Heart left ventricle (tissue), 16 donors: ENCODE measurements at regions not wholly inside any gene's neighbourhood (a gene's known extent, or its start where the extent isn't known, plus 50 kb on each side); places are given as distances from the start of the nearest gene placed in this dataset.

Experiments used
- ATAC-seq, 4 donors: fragments of 200-7000 bp; cut with Tn5 transposase; one replicate each; pipeline ENCODE4 v1.9.1; 2020 to 2022; ENCODE audit warnings: moderate library complexity in 4 of 4, mild to moderate bottlenecking in 3 of 4, moderate number of reproducible peaks in 1 of 4
- DNase-seq, 5 donors: peaks; one replicate each; pipeline ENCODE4 v3.0.0-alpha.2; 2020
- H3K27ac ChIP-seq, 12 donors: fragments of 200-600 bp; sonication (generic) in 4 of 12; one replicate each; pipeline versions ENCODE4 v1.5.0 to v1.8.0; 2016 to 2022; ENCODE audit warnings: mild to moderate bottlenecking in 2 of 12
- H3K27me3 ChIP-seq, 9 donors: fragments of 200-600 bp; sonication (generic) in 2 of 9; one replicate each; pipeline versions ENCODE4 v1.5.1 to v1.8.0; 2016 to 2022; ENCODE audit warnings: mild to moderate bottlenecking in 3 of 9
- H3K36me3 ChIP-seq, 9 donors: fragments of 200-600 bp; sonication (generic) in 2 of 9; one replicate each; pipeline versions ENCODE4 v1.5.0 to v1.8.0; 2018 to 2022; ENCODE audit warnings: mild to moderate bottlenecking in 2 of 9
- H3K4me1 ChIP-seq, 12 donors: fragments of 200-600 bp; sonication (generic) in 4 of 12; one replicate each; pipeline versions ENCODE4 v1.5.0 to v1.8.0; 2016 to 2022; ENCODE audit warnings: mild to moderate bottlenecking in 3 of 12
- H3K4me3 ChIP-seq, 12 donors: fragments of 200-600 bp; sonication (generic) in 4 of 12; one replicate each; pipeline versions ENCODE4 v1.5.0 to v1.8.0; 2017 to 2022; ENCODE audit warnings: mild to moderate bottlenecking in 9 of 12, moderate library complexity in 4 of 12
- H3K9me3 ChIP-seq, 12 donors: fragments of 200-600 bp; sonication (generic) in 4 of 12; one replicate each; pipeline versions ENCODE4 v1.5.0 to v1.8.0; 2016 to 2022; ENCODE audit warnings: mild to moderate bottlenecking in 1 of 12
- CTCF ChIP-seq, 12 donors: fragments of 200-600 bp; sonication (generic) in 4 of 12; IDR thresholded peaks; one replicate each; pipeline versions ENCODE4 v1.5.0 to v1.8.0; 2018 to 2022; ENCODE audit warnings: antibody characterized with exemption in 12 of 12, mild to moderate bottlenecking in 5 of 12
- POLR2A ChIP-seq, 2 donors: fragments of 450-650 bp; IDR thresholded peaks; one replicate each; pipeline ENCODE4 v1.6.1; 2017; ENCODE audit warnings: antibody characterized with exemption in 2 of 2, mild to moderate bottlenecking in 2 of 2, moderate library complexity in 2 of 2
- WGBS, 4 donors: extraction: QIAGEN DNeasy Blood & Tissue Kit in 2 of 4; methylation state at CpG; one replicate each; pipeline versions ENCODE4 v1.1.5 to v1.1.7; 2013 to 2018; 5-methylcytosine and 5-hydroxymethylcytosine counted together
- intact Hi-C, 10 donors: fragments of 100-400 bp; cut with DNase I; formaldehyde crosslinking; loops; one replicate each; pipeline versions ENCODE4 v1.11.1 to v1.14.2; 2022
- donor health status: ischemic (EF 13 %, LVEDD 7.1; RV severe dilation, severe dysfunction).
- donor health status: healthy with polysubstance abuse.
- donor health status: DM: no; HTN: yes; CAD: no.
- donor health status: DM: no; HTN: no; CAD: no.
- donor health status: ischemic (EF 25% LVEDD 6.9; RV normal size, moderate dysfunction).
- donor health status: ischemic (EF 25% LVEDD 5.7; RV mildly dilated, moderate dysfunction).
- donor health status: healthy.
- donor health status: DM: yes; HTN: yes; CAD: no.
- donor health status: ischemic (EF 35%, LVEDD 5.7; RV mildly dilated, moderate dysfunction).
- donor health status: nonischemic (EF 11% LVEDD 7.7; RV severe dilation, severe dysfunction).
- donor health status: DM: yes; HTN: yes; CAD: no.
- donor health status: PGD.
- donor health status: ischemic (EF 29% LVEDD 5.4; RV normal size, mild dysfunction).
- donor health status: nonischemic (EF 23%, LVEDD 6.1; RV moderate dilation, normal function).

GRCh38 chr3:135740751-135741150 lies 224.8 kb upstream of the PPP2R3A start:
- Histone ChIP-seq H3K4me3 (no peak overlapping the region), H3K27me3 (peaks cover 0 to 3% (median 0%) of the 10 kb centered on the region in 9 donors), H3K27ac (no peak overlapping the region), H3K9me3 (peaks cover 0 to 28% (median 18%) of the 10 kb centered on the region in 12 donors), H3K36me3 (no peaks in the 10 kb centered on the region), H3K4me1 (no peaks in the 10 kb centered on the region)
- TF ChIP-seq POLR2A (IDR thresholded peaks at IDR 0.05) (no peak), CTCF (IDR thresholded peaks at IDR 0.05) (no peak)
- no peak for ATAC-seq
- DNase-seq, result no peak
- intact Hi-C loops, result no loop called here

GRCh38 chr3:135751991-135752390 lies 213.5 kb upstream of the PPP2R3A start:
- H3K4me1 ChIP-seq, result no peaks in the 10 kb centered on the region
- 66 to 76% (median 71%) methylated on average over 4 of the region's 4 CpGs for WGBS, 4 donors
- H3K27me3 ChIP-seq, result no peaks in the 10 kb centered on the region
- DNase-seq (no peak), ATAC-seq (no peak)
- intact Hi-C loops, result no loop called here
- H3K4me3 ChIP-seq, result no peak overlapping the region
- H3K36me3 ChIP-seq, result no peaks in the 10 kb centered on the region
- no peaks in the 10 kb centered on the region for H3K9me3 ChIP-seq
- no peak for TF ChIP-seq POLR2A (IDR thresholded peaks at IDR 0.05)
- H3K27ac ChIP-seq, result no peak overlapping the region

- Histone ChIP-seq H3K27ac (no peak overlapping the region), H3K4me1 (no peaks in the 10 kb centered on the region), H3K9me3 (no peaks in the 10 kb centered on the region), H3K27me3 (no peaks in the 10 kb centered on the region), H3K36me3 (no peaks in the 10 kb centered on the region), H3K4me3 (no peak overlapping the region)
- DNase-seq, result no peak
- TF ChIP-seq CTCF (IDR thresholded peaks at IDR 0.05) (no peak), POLR2A (IDR thresholded peaks at IDR 0.05) (no peak)
- ATAC-seq, result no peak
- WGBS, 4 donors, result 43 to 64% (median 56%) methylated on average over 2 of the region's 2 CpGs
- intact Hi-C loops, result no loop called here
Measured at GRCh38 chr3:135752851-135753250, 212.7 kb upstream of the PPP2R3A start.

- no peak for DNase-seq
- intact Hi-C loops, result no loop called here
- WGBS, 4 donors, result 87 to 94% (median 90%) methylated on average over 7 of the region's 7 CpGs
Measured at GRCh38 chr3:135753506-135753905, 212.0 kb upstream of the PPP2R3A start.

More at GRCh38 chr3:135753506-135753905, 212.0 kb upstream of the PPP2R3A start:
- no peaks in the 10 kb centered on the region for H3K4me1 ChIP-seq
- ATAC-seq, result no peak
- TF ChIP-seq CTCF (IDR thresholded peaks at IDR 0.05) (no peak), POLR2A (IDR thresholded peaks at IDR 0.05) (no peak)
- no peak overlapping the region for H3K4me3 ChIP-seq
- no peak overlapping the region for H3K27ac ChIP-seq
- H3K27me3 ChIP-seq, result no peaks in the 10 kb centered on the region
- H3K9me3 ChIP-seq, result no peaks in the 10 kb centered on the region
- no peaks in the 10 kb centered on the region for H3K36me3 ChIP-seq
